ENCODE measurements at regions not wholly inside any gene's neighbourhood (a gene's known extent, or its start where the extent isn't known, plus 50 kb on each side); places are given as distances from the start of the nearest gene placed in this dataset.

- TF ChIP-seq CTCF (IDR thresholded peaks at IDR 0.05): no peak
- no peak for TF ChIP-seq POLR2A (IDR thresholded peaks at IDR 0.05)
Observed at GRCh38 chr9:134590240-134591081, 51.1 kb upstream of the COL5A1 start.

All from heart left ventricle (tissue), 13 donors.